Cerebellar nuclear complex (tissue), 1 donor: ENCODE measurements at regions not wholly inside any gene's neighbourhood (a gene's known extent, or its start where the extent isn't known, plus 50 kb on each side); places are given as distances from the start of the nearest gene placed in this dataset.
"Not testable (repeated sequence)": the region's sequence is repeated elsewhere in the genome, so short reads cannot be mapped to it uniquely, and the experiment has no call there.

ENCODE experiments used
- DNase-seq, 2 experiments: peaks; one replicate each; lab custom pipeline; 2025; lab: John Stamatoyannopoulos, UW

DNA sequence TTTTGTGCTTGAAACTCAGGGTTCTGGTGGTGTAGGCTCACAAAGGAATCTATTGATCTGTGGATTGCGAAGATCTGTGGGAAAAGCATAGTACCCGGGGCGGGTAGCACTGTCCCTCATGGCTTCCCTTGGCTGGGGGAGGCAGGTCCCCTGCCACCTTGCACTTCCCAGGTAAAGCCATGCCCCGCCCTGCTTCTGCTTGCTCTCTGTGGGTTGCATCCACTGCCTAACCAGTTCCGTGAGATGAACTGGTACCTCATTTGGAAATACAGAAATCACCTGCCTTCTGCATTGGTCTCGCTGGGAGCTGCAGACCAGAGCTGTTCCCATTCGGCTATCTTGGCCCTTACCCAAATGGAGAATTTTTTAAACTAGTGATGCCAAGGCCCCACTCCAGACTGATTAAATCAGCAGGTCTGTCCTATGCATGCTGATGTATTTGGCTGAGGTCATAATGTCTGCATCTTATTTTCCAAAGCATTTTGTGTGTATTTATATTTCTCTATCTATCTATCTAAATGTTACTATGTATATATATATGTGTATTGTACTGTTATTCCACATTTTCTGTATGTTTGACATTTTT lies 65.5 kb upstream of the SLC7A14 start:
- no peak for DNase-seq

DNA sequence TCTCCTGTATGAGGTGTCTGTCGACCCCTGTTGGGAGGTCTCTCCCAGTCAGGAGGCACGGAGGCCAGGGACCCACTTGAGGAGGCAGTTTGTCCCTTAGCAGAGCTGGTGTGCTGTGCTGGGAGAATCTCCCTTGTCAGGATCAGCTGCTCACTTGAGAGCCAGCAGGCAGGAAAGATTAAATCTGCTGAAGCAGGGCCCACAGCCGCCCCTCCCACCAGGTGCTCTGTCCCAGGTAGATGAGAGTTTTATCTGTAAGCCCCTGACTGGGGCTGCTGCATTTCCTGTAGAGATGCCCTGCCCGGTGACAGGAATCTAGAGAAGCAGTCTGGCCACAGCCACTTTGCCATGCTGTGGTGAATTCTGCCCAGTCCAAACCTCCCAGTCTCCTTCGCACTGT lies 64.7 kb upstream of the SLC7A14 start:
- not testable (repeated sequence) for DNase-seq

DNA sequence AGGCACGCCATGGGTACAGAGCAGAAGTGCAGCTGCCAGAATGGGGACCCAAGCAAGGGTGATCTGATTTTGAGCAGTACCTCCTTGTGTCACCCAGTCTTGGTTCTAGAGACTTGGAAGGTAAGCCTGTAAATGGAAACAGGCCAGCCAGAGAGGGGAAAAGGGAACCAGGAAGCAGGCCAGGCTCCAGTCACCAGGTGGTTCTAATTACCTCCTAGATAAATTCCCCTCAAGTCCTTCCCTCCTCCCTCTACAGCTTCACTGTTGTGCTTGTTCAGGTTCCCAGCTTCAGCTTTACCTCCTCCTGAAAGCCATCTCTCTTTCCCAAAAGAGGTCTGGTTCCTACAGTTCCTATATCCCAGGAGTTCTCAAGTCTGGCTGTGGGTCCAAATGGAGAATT lies 58.8 kb upstream of the SLC7A14 start:
- DNase-seq = no peak

- no peak for DNase-seq
Observed at GRCh38 chr3:170643831-170644230, 58.0 kb upstream of the SLC7A14 start.

DNA sequence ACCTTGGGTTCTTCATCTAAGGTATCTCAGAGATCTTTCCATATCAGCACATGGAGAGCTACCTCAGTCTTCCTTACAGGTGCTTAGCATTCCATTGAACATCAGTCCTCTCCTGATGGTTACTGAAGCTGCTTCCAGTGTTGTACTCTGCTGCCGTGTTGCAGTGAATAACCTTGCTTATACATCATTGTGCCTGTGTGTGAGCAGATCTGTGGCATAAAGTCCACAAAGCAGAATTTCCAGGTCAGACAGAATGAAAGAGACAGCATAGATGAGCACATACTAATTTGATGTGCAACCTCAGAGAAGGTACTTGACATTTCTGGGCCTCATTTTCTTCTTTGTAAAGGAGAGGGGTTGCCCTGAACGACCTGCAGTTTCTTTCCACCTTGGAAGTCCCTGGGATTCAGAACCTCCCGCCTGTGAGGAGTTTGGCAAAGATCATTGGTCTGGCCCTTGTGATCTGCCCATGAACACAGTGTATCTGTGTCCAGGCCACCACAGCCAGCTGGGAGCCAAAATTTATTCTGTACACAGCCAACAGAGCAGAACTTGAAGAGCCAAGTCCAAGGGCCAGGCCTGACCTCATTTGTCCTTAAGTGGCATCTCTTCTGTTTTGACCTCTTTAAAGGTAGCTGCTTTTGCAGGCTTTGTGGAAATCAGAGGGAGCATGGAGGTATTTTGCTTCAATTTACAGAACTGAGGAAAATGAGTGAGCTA lies 57.2 kb upstream of the SLC7A14 start:
- peak; percentile 78 to 88 for DNase-seq

DNA sequence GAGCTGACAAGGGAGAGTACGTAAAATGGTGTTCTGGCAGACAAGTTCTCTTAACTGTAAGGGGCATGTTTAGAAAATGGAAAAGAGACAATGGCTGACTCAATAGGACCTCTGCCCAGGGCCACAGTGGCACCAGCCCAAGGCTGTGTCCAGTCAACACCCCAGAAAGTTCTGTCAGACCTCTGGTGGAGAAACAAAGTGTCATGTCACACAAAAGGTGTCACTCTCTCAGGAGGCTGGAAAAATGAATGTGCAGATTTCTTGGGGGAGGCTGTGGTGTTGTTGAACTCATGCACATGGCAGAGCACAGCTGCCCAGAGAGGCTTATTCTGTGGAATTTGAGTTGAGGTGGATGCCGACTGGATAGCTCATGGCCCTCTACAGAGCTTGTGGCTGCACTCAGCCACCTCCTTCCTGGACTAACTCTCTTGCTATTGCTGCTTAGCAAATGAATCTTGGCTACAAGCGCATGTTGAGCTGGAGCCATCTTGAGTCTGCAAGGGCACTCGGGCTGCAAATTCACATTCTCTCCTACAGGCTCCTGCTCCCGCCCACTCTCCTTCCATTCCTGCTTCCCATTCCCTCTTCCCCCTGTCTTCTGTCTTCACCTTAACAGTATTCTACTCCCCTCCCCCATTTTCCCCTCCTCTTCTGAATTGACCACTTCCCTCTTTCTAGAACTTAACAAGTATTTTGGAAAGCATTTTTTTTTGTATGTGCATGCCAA lies 55.8 kb upstream of the SLC7A14 start:
- no peak for DNase-seq

GRCh38 chr3:170640737-170641171 lies 54.9 kb upstream of the SLC7A14 start:
- no peak for DNase-seq

DNA sequence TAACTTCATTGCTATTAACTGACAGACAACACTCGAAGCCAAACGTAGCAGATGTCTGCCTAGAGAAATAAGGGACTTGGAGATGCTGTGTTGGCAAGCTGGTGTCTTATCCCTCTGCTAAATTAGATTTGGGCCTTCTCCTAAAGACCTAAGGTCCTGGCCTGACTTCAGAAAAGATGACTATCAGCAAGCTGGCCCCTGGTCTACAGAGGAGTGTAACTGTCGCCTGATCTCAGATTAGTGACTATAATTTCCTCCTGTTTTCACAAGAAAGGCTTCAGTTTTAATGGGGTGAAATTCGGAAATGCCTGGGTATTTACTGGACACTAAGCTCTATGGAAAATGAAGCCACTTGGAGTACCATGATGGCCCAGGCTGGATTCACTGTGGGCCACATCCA lies 53.1 kb upstream of the SLC7A14 start:
- peak in 1 of 2 experiments; percentile 67 for DNase-seq

DNA sequence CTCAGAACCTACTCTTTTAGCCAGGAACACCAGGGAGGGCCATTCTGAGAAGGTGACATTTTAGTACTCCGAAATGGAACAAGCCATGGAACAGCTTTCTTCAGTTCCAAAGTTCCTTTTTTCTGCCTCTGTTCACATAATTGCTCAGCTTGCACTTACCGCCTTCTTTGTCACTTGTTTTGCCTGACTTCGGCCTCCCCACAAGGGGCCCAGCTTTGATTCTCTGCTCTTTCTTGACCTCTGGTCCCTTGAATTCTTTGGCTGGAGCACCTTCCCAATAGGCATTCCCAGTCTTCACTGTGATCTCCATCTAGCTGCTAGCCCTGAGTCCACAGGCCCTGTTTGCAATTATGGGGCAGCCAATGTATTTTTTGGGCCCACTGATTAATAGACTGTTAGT lies 51.4 kb upstream of the SLC7A14 start:
- no peak for DNase-seq

DNA sequence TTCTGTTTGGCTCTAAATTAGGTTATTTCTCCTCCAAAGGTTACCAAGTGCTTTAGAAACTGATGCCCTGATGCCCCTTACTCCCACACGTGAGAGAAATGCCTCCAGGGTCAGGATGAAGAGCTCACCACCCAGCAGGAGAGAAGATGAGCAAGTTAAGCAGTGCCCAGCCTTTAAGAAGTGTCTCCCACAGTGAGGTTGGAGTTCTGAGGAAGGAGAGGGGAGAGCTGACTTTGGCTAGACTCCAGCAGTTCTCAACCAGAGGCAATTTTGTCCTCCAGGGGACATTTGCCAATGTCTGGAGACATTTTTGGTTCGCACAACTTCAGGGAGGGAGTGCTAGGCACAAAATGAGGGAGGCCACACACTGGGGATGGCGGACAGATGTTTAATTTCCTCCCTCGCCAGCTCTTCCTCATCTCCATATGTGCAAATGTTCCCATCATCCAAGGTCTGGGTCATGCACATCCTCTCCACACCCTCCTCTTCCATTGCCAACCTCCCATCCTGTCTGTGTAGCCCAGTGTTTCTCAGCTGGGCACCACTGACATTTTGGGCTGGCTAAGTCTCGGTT lies 50.6 kb upstream of the SLC7A14 start:
- no peak for DNase-seq
